CD14-positive monocyte (primary cell): ENCODE measurements at regions not wholly inside any gene's neighbourhood (a gene's known extent, or its start where the extent isn't known, plus 50 kb on each side); places are given as distances from the start of the nearest gene placed in this dataset.

Experiments used
- DNase-seq, 3 donors: peaks; one replicate each; pipeline ENCODE4 v3.0.0-alpha.2; 2011 to 2022
- H2AFZ ChIP-seq: 2 replicates; pipeline ENCODE4 v1.6.0; 2012; ENCODE audit warnings: mild to moderate bottlenecking, low read depth, low read length, inconsistent platforms; ENCODE audit not compliant: insufficient read depth, poor library complexity, severe bottlenecking
- H3K27ac ChIP-seq, 2 donors: 1 replicate in 1 of 2; 2 replicates in 1 of 2; pipeline ENCODE4 v1.5.1; 2012 to 2013; ENCODE audit warnings: low read length in 2 of 2, control low read depth in 1 of 2, inconsistent platforms in 1 of 2, low read depth in 1 of 2, mild to moderate bottlenecking in 1 of 2
- H3K27me3 ChIP-seq, 2 donors: one replicate each; pipeline versions ENCODE4 v1.6.0 to v1.6.1; 2011 to 2013; ENCODE audit warnings: low read length in 2 of 2; ENCODE audit not compliant: control insufficient read depth in 2 of 2, insufficient read depth in 2 of 2
- H3K36me3 ChIP-seq, 2 donors: replicated peaks in 1 of 2; 1 replicate in 1 of 2; 2 replicates in 1 of 2; pipeline versions ENCODE4 v1.5.1 to v1.6.1; 2012 to 2013; ENCODE audit warnings: low read length in 2 of 2, control low read depth in 1 of 2, inconsistent platforms in 1 of 2, mild to moderate bottlenecking in 1 of 2; ENCODE audit not compliant: insufficient read depth in 2 of 2, control insufficient read depth in 1 of 2
- H3K4me1 ChIP-seq, 2 donors: 1 replicate in 1 of 2; 2 replicates in 1 of 2; pipeline versions ENCODE4 v1.5.1 to v1.6.1; 2012 to 2013; ENCODE audit warnings: low read length in 2 of 2, control low read depth in 1 of 2, inconsistent platforms in 1 of 2, mild to moderate bottlenecking in 1 of 2, moderate library complexity in 1 of 2; ENCODE audit not compliant: insufficient read depth in 2 of 2, control insufficient read depth in 1 of 2
- H3K4me2 ChIP-seq: replicated peaks from 2 replicates; pipeline ENCODE3; 2012; ENCODE audit warnings: low read length, moderate library complexity, mild to moderate bottlenecking; ENCODE audit not compliant: poor library complexity, severe bottlenecking; ENCODE audit errors: extremely low read depth
- H3K4me3 ChIP-seq, 3 experiments: fragments of 200-600 bp in 1 of 3; sonication (generic) in 1 of 3; replicated peaks in 1 of 3; 1 replicate in 2 of 3; 2 replicates in 1 of 3; pipeline ENCODE4 v1.5.1; 2011 to 2013; ENCODE audit warnings: low read length in 3 of 3, mild to moderate bottlenecking in 3 of 3, control low read depth in 2 of 3, low read depth in 2 of 3, inconsistent platforms in 1 of 3, moderate library complexity in 1 of 3
- H3K79me2 ChIP-seq: 2 replicates; pipeline ENCODE4 v1.6.0; 2012; ENCODE audit warnings: mild to moderate bottlenecking, control low read depth, inconsistent platforms, low read length, moderate library complexity; ENCODE audit not compliant: insufficient read depth
- H3K9ac ChIP-seq: 2 replicates; pipeline ENCODE4 v1.6.0; 2017; ENCODE audit warnings: low read length, mild to moderate bottlenecking; ENCODE audit not compliant: insufficient read depth, poor library complexity, severe bottlenecking
- H3K9me3 ChIP-seq, 2 donors: replicated peaks in 1 of 2; 1 replicate in 1 of 2; 2 replicates in 1 of 2; pipeline versions ENCODE4 v1.5.1 to v1.6.1; 2012 to 2013; ENCODE audit warnings: low read length in 2 of 2, control low read depth in 1 of 2; ENCODE audit not compliant: control insufficient read depth in 1 of 2, insufficient read depth in 1 of 2
- H4K20me1 ChIP-seq: 2 replicates; pipeline ENCODE4 v1.6.0; 2012; ENCODE audit warnings: mild to moderate bottlenecking, low read length, control low read depth, moderate library complexity; ENCODE audit not compliant: insufficient read depth
- H3K27ac Mint-ChIP-seq, 7 donors: one replicate each; pipeline ENCODE4 v1.8.0; 2020; ENCODE audit warnings: mild to moderate bottlenecking in 7 of 7, mixed read lengths in 7 of 7, moderate library complexity in 6 of 7, inconsistent platforms in 2 of 7
- H3K27me3 Mint-ChIP-seq, 3 donors: one replicate each; pipeline ENCODE4 v1.8.0; 2021 to 2022; ENCODE audit warnings: low read depth in 3 of 3, mild to moderate bottlenecking in 3 of 3, mixed read lengths in 3 of 3, moderate library complexity in 3 of 3, inconsistent platforms in 1 of 3
- H3K36me3 Mint-ChIP-seq, 2 donors: one replicate each; pipeline ENCODE4 v1.8.0; 2020; ENCODE audit warnings: mixed read lengths in 2 of 2, inconsistent platforms in 1 of 2, mild to moderate bottlenecking in 1 of 2
- H3K4me1 Mint-ChIP-seq: one replicate; pipeline ENCODE4 v1.8.0; 2020; ENCODE audit warnings: mild to moderate bottlenecking, mixed read lengths
- H3K4me3 Mint-ChIP-seq, 2 donors: one replicate each; pipeline ENCODE4 v1.8.0; 2020; ENCODE audit warnings: mild to moderate bottlenecking in 2 of 2, mixed read lengths in 2 of 2, moderate library complexity in 1 of 2
- H3K9me3 Mint-ChIP-seq, 7 donors: one replicate each; pipeline ENCODE4 v1.8.0; 2020 to 2022; ENCODE audit warnings: mixed read lengths in 7 of 7, mild to moderate bottlenecking in 6 of 7, moderate library complexity in 6 of 7, inconsistent platforms in 2 of 7
- WGBS: methylation state at CpG from one replicate; pipeline ENCODE4 v1.1.5; 2013; ENCODE audit warnings: missing lambda C conversion rate; ENCODE audit not compliant: insufficient coverage; 5-methylcytosine and 5-hydroxymethylcytosine counted together
- intact Hi-C, 2 donors: fragments of 100-400 bp; cut with micrococcal nuclease; formaldehyde crosslinking; loops; one replicate each; pipeline versions ENCODE4 v1.15.0 to v1.15.1; 2023
- TF ChIP-seq, protein P1 (sequence below): fragments of 200-600 bp; IDR thresholded peaks from one replicate; pipeline ENCODE4 v1.8.0; 2022; ENCODE audit warnings: antibody characterized with exemption, mild to moderate bottlenecking

DNA sequence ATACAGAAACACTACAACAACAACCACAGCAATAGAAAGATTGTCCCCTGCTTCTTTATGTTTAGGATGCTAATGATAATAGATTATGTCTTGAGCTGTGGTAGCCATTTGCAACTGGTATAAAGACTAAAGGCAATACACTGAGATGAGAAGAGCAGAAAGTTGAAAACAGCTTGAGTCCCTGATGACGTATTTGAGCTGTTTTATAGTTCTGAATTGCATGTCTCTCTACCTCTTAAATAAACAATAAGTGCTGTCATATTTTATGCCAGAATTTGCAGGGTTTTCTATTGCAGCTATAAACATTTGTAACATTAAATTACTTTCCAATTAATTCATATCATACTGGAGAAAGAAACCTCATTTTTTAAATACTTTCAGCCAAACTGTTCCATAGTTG lies 1242.0 kb downstream of the LRFN5 start:
- Histone ChIP-seq H2AFZ (no peak overlapping the region), H3K79me2 (no peaks in the 10 kb centered on the region), H3K4me1 (no peaks in the 10 kb centered on the region), H3K4me2 (no peak overlapping the region), H3K9me3 (no peaks in the 10 kb centered on the region), H3K27ac (no peak overlapping the region), H3K27me3 (no peaks in the 10 kb centered on the region), H3K9ac (no peak overlapping the region), H3K36me3 (no peaks in the 10 kb centered on the region), H3K4me3 (no peak overlapping the region), H4K20me1 (no peaks in the 10 kb centered on the region)
- Mint-ChIP-seq H3K9me3 (peaks cover 0 to 4% (median 0%) of the 10 kb centered on the region in 7 donors), H3K36me3 (no peaks in the 10 kb centered on the region), H3K27ac (no peak overlapping the region), H3K4me3 (no peak overlapping the region), H3K27me3 (no peaks in the 10 kb centered on the region), H3K4me1 (peaks cover 7% of the 10 kb centered on the region)
- whole genome bisulfite sequencing: no CpG with 5 or more reads among the region's 1 CpG
- intact Hi-C loops: no loop called here
- no peak for DNase-seq
- TF ChIP-seq, protein P1, sequence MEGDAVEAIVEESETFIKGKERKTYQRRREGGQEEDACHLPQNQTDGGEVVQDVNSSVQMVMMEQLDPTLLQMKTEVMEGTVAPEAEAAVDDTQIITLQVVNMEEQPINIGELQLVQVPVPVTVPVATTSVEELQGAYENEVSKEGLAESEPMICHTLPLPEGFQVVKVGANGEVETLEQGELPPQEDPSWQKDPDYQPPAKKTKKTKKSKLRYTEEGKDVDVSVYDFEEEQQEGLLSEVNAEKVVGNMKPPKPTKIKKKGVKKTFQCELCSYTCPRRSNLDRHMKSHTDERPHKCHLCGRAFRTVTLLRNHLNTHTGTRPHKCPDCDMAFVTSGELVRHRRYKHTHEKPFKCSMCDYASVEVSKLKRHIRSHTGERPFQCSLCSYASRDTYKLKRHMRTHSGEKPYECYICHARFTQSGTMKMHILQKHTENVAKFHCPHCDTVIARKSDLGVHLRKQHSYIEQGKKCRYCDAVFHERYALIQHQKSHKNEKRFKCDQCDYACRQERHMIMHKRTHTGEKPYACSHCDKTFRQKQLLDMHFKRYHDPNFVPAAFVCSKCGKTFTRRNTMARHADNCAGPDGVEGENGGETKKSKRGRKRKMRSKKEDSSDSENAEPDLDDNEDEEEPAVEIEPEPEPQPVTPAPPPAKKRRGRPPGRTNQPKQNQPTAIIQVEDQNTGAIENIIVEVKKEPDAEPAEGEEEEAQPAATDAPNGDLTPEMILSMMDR: no peak

DNA sequence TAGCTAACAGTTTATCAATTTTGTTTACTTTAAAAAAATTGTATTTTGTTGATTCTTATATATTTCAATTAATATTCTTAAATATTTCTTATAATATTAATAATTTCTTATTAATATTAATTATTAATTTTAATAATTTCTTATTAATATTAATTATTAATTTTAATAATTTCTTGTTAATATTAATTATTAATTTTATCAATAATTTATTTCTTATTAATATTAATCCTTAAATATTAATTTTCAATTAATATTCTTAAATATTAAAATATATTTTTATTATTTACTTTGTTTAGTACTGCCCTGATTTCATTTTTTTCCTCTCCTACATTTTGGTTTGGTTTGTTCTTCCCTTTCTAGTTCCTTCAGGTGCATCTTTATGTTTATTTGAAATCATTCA lies 1208.1 kb downstream of the LRFN5 start:
- DNase-seq: no peak
- no peak overlapping the region for H3K4me3 ChIP-seq
- H3K27ac Mint-ChIP-seq: no peak overlapping the region
- H3K9ac ChIP-seq: no peak overlapping the region
- no peaks in the 10 kb centered on the region for H3K9me3 ChIP-seq
- no peaks in the 10 kb centered on the region for H3K79me2 ChIP-seq
- no peak overlapping the region for H3K4me3 Mint-ChIP-seq
- H3K27me3 ChIP-seq: no peaks in the 10 kb centered on the region
- H4K20me1 ChIP-seq: no peaks in the 10 kb centered on the region
- no peaks in the 10 kb centered on the region for H3K4me1 Mint-ChIP-seq
- H3K4me2 ChIP-seq: no peak overlapping the region
- H3K27me3 Mint-ChIP-seq: no peaks in the 10 kb centered on the region
- no peaks in the 10 kb centered on the region for H3K4me1 ChIP-seq
- H3K36me3 Mint-ChIP-seq: no peaks in the 10 kb centered on the region
- peaks cover 0 to 8% (median 3%) of the 10 kb centered on the region in 7 donors for H3K9me3 Mint-ChIP-seq
- TF ChIP-seq, protein P1: no peak
- intact Hi-C loops: no loop called here
- no peak overlapping the region for H3K27ac ChIP-seq
- no peak overlapping the region for H2AFZ ChIP-seq
- no peaks in the 10 kb centered on the region for H3K36me3 ChIP-seq
